Right lobe of liver (tissue), 6 donors: ENCODE measurements at regions not wholly inside any gene's neighbourhood (a gene's known extent, or its start where the extent isn't known, plus 50 kb on each side); places are given as distances from the start of the nearest gene placed in this dataset.
A peak's percentile ranks its signal among the peaks of the same experiment; 100 is the strongest.

Experiments used
- ATAC-seq, 4 donors: fragments of 200-7000 bp; cut with Tn5 transposase; one replicate each; pipeline ENCODE4 v1.9.1; 2020; ENCODE audit warnings: mild to moderate bottlenecking in 4 of 4, moderate library complexity in 4 of 4
- DNase-seq, 3 donors: peaks; one replicate each; pipeline ENCODE4 v3.0.0-alpha.2; 2020
- H3K27ac ChIP-seq, 3 donors: fragments of 200-600 bp; one replicate each; pipeline ENCODE4 v1.8.0; 2022
- H3K27me3 ChIP-seq, 2 donors: fragments of 200-600 bp; one replicate each; pipeline ENCODE4 v1.8.0; 2022
- H3K36me3 ChIP-seq, 4 donors: fragments of 200-600 bp; sonication (generic) in 1 of 4; one replicate each; pipeline versions ENCODE4 v1.5.1 to v1.8.0; 2017 to 2022; ENCODE audit warnings: control low read depth in 1 of 4
- H3K4me1 ChIP-seq, 4 donors: fragments of 200-600 bp; sonication (generic) in 1 of 4; one replicate each; pipeline versions ENCODE4 v1.5.1 to v1.8.0; 2017 to 2022; ENCODE audit warnings: control low read depth in 1 of 4
- H3K4me3 ChIP-seq, 3 donors: fragments of 200-600 bp; one replicate each; pipeline ENCODE4 v1.8.0; 2022
- H3K9me3 ChIP-seq, 4 donors: fragments of 200-600 bp; sonication (generic) in 1 of 4; one replicate each; pipeline versions ENCODE4 v1.5.1 to v1.8.0; 2017 to 2022; ENCODE audit warnings: control low read depth in 1 of 4
- POLR2A ChIP-seq: fragments of 450-650 bp; IDR thresholded peaks from one replicate; pipeline ENCODE4 v1.6.1; 2017; ENCODE audit warnings: antibody characterized with exemption, mild to moderate bottlenecking
- WGBS: methylation state at CpG from one replicate; pipeline ENCODE4 v1.1.6; 2018; ENCODE audit warnings: low coverage, low lambda C conversion rate; ENCODE audit not compliant: insufficient coverage; ENCODE audit errors: missing lambda C conversion rate; 5-methylcytosine and 5-hydroxymethylcytosine counted together
- intact Hi-C, 2 donors: fragments of 100-400 bp; cut with DNase I; formaldehyde crosslinking; loops; one replicate each; pipeline versions ENCODE4 v1.11.2 to v1.14.1; 2022
- TF ChIP-seq, protein P1 (sequence below), 4 donors: fragments of 200-600 bp in 3 of 4; fragments of 450-650 bp in 1 of 4; IDR thresholded peaks; one replicate each; pipeline versions ENCODE4 v1.5.1 to v1.8.0; 2016 to 2022; ENCODE audit warnings: antibody characterized with exemption in 4 of 4, mild to moderate bottlenecking in 2 of 4
- donor health status: DM: no; HTN: yes; CAD: no.
- donor health status: DM: no; HTN: no; CAD: no.
- donor health status: DM: no; HTN: no; CAD: no.
- donor health status: DM: no; HTN: yes; CAD: no.
- donor health status: DM: no; HTN: yes; CAD: no.

DNA sequence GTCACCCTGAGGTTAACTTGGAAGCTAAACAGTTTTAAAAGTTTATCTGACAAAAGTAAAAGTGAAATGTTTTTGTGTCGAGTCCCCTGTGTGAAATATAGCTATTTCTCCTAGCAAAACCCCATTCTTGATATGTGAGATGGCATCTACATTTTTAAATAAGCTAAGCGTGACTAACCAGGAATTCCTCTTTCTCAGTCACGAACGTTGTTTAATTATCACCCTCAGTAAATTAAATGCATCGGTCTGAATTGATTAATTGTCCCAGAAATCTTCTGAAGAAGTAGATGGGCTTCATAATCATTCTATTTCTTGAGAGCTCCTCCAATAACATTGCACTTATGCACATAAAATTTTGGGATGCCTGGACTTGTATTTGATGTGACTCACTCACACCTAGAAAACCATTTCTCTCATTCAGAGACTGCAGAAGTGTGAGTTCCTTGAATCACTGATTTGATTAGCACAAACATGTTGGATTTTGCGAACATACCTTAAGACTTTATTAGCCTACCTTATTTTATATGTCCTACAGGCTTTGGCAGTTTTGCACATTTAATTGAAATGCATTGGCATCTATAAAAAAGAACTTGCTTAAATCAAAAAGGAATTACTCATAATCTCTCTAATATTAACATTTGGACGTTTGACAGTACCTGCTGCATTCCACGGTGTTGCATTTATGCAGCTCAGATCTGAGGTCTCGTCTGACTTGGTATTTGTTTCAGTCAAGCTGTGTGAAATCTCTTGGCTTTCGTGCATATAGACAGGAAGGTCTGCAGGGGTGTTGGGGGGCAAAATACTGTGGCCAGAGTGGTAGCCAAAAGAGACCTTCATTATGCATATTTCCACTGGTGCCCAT is 475.2 kb downstream of the EPHA4 start:
- no peak overlapping the region for H3K27ac ChIP-seq
- no peaks in the 10 kb centered on the region for H3K9me3 ChIP-seq
- no peaks in the 10 kb centered on the region for H3K27me3 ChIP-seq
- WGBS, result 51% methylated on average over 10 of the region's 10 CpGs
- no peak overlapping the region for H3K4me3 ChIP-seq
- TF ChIP-seq, protein P1, sequence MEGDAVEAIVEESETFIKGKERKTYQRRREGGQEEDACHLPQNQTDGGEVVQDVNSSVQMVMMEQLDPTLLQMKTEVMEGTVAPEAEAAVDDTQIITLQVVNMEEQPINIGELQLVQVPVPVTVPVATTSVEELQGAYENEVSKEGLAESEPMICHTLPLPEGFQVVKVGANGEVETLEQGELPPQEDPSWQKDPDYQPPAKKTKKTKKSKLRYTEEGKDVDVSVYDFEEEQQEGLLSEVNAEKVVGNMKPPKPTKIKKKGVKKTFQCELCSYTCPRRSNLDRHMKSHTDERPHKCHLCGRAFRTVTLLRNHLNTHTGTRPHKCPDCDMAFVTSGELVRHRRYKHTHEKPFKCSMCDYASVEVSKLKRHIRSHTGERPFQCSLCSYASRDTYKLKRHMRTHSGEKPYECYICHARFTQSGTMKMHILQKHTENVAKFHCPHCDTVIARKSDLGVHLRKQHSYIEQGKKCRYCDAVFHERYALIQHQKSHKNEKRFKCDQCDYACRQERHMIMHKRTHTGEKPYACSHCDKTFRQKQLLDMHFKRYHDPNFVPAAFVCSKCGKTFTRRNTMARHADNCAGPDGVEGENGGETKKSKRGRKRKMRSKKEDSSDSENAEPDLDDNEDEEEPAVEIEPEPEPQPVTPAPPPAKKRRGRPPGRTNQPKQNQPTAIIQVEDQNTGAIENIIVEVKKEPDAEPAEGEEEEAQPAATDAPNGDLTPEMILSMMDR (IDR thresholded peaks at IDR 0.05), result no peak
- TF ChIP-seq POLR2A, result no peak
- no peaks in the 10 kb centered on the region for H3K36me3 ChIP-seq
- ATAC-seq, result no peak
- no peaks in the 10 kb centered on the region for H3K4me1 ChIP-seq
- intact Hi-C loops, result no loop called here
- no peak for DNase-seq

DNA sequence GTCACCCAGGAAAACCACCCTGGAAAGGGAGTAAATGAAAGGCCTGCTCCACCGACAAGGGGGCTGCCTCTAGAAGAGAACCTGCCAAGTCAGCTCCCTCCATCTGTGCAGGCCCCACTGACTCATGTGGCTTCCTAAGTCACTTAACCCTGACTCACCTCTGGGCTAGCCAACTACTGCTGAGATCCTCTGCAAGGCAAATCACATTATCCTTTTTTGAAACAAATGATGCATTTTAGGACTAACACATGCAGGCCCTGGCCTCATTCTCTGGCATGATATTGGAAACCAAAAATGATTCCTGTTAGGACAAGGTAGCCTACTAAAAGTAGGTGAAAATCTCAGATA is 474.6 kb downstream of the EPHA4 start:
- intact Hi-C loops, result no loop called here
- no peak overlapping the region for H3K27ac ChIP-seq
- H3K4me3 ChIP-seq, result no peak overlapping the region
- TF ChIP-seq POLR2A, result no peak
- TF ChIP-seq, protein P1 (IDR thresholded peaks at IDR 0.05), result no peak
- no peak for DNase-seq
- no peak for ATAC-seq
- no peaks in the 10 kb centered on the region for H3K4me1 ChIP-seq
- H3K9me3 ChIP-seq, result no peaks in the 10 kb centered on the region
- no peaks in the 10 kb centered on the region for H3K27me3 ChIP-seq
- no peaks in the 10 kb centered on the region for H3K36me3 ChIP-seq
- WGBS, result no CpG with 5 or more reads among the region's 1 CpG

DNA sequence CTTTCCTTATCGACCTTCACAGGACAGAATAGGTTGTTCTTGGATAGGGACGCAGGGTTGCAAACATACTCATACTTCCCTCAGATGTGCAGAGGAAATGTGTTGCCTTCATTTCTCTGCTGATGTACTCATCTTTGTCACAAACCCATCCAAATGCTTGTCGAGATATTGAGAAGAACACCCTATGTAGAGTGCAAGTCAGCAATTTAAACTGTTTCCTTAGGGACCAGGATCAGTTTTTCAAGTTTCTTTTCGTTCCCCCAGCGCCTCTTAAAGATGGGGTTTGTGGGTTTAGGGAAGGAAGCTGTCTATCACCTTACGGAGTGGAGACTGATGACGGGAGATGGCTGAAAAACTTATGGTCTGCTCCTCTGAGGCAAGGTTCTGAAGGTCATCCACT is 474.2 kb downstream of the EPHA4 start:
- Histone ChIP-seq H3K9me3 (no peaks in the 10 kb centered on the region), H3K4me1 (no peaks in the 10 kb centered on the region), H3K27ac (no peak overlapping the region), H3K4me3 (no peak overlapping the region), H3K27me3 (no peaks in the 10 kb centered on the region), H3K36me3 (no peaks in the 10 kb centered on the region)
- intact Hi-C loops, result no loop called here
- DNase-seq, result no peak
- WGBS, result 58% methylated on average over 7 of the region's 7 CpGs
- no peak for ATAC-seq
- TF ChIP-seq, protein P1 (IDR thresholded peaks at IDR 0.05), result no peak
- TF ChIP-seq POLR2A, result no peak

DNA sequence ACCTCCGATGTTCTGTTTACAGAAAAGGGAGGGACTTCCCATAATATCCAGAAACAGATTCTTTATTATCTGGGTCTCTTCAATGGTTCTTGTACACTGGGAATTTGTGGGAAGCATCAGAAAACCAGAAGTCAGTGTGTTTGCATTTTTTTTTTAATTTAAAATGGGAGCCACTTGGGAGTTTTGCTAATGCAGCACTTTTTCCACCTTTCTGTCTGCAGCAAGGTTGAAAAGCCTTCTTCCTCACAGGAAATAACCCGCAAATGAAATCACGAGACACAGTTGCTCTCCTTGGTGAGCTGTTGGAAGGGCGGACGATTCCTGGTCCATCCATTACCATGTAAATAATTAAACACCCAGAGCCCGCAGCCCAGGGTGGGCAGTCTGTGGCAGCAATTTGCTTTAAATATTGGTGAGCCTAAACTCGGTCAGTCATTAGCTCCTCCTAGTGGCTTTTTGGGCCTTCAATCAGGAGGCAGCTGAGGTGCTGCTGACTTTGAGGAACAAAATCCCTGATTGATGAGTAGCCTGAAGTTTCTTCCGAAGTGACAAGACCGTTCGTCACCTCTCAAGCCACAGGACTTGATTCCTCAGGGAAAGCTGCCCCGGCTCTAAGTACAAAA is 471.5 kb downstream of the EPHA4 start:
- no peaks in the 10 kb centered on the region for H3K36me3 ChIP-seq
- WGBS, result 27% methylated on average over 8 of the region's 11 CpGs
- no peaks in the 10 kb centered on the region for H3K4me1 ChIP-seq
- DNase-seq (no peak), ATAC-seq (peak in 1 of 4 donors; percentile 23)
- no peaks in the 10 kb centered on the region for H3K9me3 ChIP-seq
- intact Hi-C loops, result no loop called here
- H3K27me3 ChIP-seq, result no peaks in the 10 kb centered on the region
- no peak overlapping the region for H3K4me3 ChIP-seq
- H3K27ac ChIP-seq, result no peak overlapping the region
- TF ChIP-seq POLR2A, result no peak
- TF ChIP-seq, protein P1 (IDR thresholded peaks at IDR 0.05), result peak in 2 of 4 donors; percentile 8 to 25
